ENCODE measurements at regions not wholly inside any gene's neighbourhood (a gene's known extent, or its start where the extent isn't known, plus 50 kb on each side); places are given as distances from the start of the nearest gene placed in this dataset.

DNA sequence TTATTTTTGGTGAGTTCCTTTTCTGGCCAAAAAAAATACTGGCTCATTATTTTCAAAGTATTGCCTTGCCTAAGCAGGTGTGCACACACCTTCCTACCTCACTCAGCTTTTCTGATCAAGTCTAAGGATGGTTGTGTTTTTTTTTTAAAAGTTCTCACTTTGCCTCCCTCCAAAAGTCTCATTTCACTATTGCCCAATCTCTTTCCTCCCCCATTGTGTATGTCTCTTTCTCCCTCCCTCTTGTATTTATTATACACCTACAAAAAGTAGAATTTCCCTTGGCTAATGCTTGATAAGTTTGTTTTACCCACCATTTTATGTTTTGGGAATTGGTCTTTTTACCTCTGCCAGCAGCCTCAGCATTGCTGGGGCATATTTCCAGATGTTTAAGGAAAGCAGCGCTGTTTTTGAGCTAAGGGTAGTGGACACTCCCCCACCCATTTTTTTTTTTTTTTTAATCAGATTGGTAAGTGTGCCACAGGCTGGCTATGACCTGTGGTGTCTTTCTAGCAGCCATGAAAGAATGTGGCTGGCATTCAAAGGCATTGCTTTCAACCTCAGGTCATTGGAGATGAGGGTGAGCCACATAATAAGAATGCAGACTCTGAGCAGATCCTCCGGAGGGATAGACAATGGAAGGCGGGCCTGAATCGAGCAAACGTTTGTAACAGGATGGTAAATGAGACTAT lies 668.6 kb downstream of the UTRN start:
- TF ChIP-seq, protein P1, sequence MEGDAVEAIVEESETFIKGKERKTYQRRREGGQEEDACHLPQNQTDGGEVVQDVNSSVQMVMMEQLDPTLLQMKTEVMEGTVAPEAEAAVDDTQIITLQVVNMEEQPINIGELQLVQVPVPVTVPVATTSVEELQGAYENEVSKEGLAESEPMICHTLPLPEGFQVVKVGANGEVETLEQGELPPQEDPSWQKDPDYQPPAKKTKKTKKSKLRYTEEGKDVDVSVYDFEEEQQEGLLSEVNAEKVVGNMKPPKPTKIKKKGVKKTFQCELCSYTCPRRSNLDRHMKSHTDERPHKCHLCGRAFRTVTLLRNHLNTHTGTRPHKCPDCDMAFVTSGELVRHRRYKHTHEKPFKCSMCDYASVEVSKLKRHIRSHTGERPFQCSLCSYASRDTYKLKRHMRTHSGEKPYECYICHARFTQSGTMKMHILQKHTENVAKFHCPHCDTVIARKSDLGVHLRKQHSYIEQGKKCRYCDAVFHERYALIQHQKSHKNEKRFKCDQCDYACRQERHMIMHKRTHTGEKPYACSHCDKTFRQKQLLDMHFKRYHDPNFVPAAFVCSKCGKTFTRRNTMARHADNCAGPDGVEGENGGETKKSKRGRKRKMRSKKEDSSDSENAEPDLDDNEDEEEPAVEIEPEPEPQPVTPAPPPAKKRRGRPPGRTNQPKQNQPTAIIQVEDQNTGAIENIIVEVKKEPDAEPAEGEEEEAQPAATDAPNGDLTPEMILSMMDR (IDR thresholded peaks at IDR 0.05), result no peak
- TF ChIP-seq POLR2A (IDR thresholded peaks at IDR 0.05), result no peak
